ENCODE measurements at regions not wholly inside any gene's neighbourhood (a gene's known extent, or its start where the extent isn't known, plus 50 kb on each side); places are given as distances from the start of the nearest gene placed in this dataset.

DNA sequence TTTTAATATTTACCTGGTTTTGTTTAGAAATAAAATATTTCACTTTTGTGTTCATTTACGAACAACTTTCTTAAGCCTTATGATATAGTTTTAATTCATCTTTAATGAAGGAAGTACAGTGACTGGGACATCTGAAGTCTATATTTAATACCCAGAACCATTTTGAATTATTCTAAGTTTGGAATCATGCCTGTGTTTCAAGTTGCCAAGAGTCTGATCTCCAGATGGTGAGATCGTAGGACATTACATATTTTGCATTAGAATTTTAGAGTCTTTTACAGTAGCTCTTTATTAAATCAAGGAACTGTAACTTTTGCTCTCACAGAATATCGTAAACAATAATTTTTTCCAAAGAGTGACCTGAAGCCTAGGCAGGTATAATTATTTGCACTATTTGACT is 420.7 kb downstream of the SI start:
- TF ChIP-seq, protein P1, sequence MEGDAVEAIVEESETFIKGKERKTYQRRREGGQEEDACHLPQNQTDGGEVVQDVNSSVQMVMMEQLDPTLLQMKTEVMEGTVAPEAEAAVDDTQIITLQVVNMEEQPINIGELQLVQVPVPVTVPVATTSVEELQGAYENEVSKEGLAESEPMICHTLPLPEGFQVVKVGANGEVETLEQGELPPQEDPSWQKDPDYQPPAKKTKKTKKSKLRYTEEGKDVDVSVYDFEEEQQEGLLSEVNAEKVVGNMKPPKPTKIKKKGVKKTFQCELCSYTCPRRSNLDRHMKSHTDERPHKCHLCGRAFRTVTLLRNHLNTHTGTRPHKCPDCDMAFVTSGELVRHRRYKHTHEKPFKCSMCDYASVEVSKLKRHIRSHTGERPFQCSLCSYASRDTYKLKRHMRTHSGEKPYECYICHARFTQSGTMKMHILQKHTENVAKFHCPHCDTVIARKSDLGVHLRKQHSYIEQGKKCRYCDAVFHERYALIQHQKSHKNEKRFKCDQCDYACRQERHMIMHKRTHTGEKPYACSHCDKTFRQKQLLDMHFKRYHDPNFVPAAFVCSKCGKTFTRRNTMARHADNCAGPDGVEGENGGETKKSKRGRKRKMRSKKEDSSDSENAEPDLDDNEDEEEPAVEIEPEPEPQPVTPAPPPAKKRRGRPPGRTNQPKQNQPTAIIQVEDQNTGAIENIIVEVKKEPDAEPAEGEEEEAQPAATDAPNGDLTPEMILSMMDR (IDR thresholded peaks at IDR 0.05), result no peak
- no peak for TF ChIP-seq POLR2A (IDR thresholded peaks at IDR 0.05; ENCODE audit: low read depth)
- TF ChIP-seq POLR2AphosphoS5 (IDR thresholded peaks at IDR 0.05), result no peak
- no peak for TF ChIP-seq EP300 (IDR thresholded peaks at IDR 0.05)
